ENCODE measurements at regions not wholly inside any gene's neighbourhood (a gene's known extent, or its start where the extent isn't known, plus 50 kb on each side); places are given as distances from the start of the nearest gene placed in this dataset.

GRCh38 chr3:181912384-181912783, 200.7 kb downstream of the SOX2 start:
- ATAC-seq (ENCODE audit: insufficient number of reproducible peaks, low FRiP score, low read depth) = no peak
- no peak overlapping the region for H3K27ac ChIP-seq

GRCh38 chr3:181913254-181913653, 201.5 kb downstream of the SOX2 start:
- no peak overlapping the region for H3K27ac ChIP-seq
- DNase-seq (ENCODE audit: low spot score) (no peak), ATAC-seq (ENCODE audit: insufficient number of reproducible peaks, low FRiP score, low read depth) (no peak)
- H3K9me3 ChIP-seq = no peaks in the 10 kb centered on the region
- no peak overlapping the region for H3K4me3 ChIP-seq
- no peaks in the 10 kb centered on the region for H3K36me3 ChIP-seq
- TF ChIP-seq CTCF (IDR thresholded peaks at IDR 0.05) = no peak
- no peaks in the 10 kb centered on the region for H3K27me3 ChIP-seq (replicated peaks; ENCODE audit: insufficient read depth)
- H3K4me1 ChIP-seq (ENCODE audit: control insufficient read depth in 1 of 2, low read depth in 2 of 2) = no peaks in the 10 kb centered on the region

More at GRCh38 chr3:181912384-181912783, 200.7 kb downstream of the SOX2 start:
- Histone ChIP-seq H3K4me3 (no peak overlapping the region), H3K27me3 (replicated peaks; ENCODE audit: insufficient read depth) (no peaks in the 10 kb centered on the region), H3K9me3 (no peaks in the 10 kb centered on the region), H3K36me3 (no peaks in the 10 kb centered on the region), H3K4me1 (ENCODE audit: control insufficient read depth in 1 of 2, low read depth in 2 of 2) (no peaks in the 10 kb centered on the region)
- DNase-seq (ENCODE audit: low spot score) = no peak
- TF ChIP-seq CTCF (IDR thresholded peaks at IDR 0.05) = no peak

- Histone ChIP-seq H3K9me3 (no peaks in the 10 kb centered on the region), H3K27ac (no peak overlapping the region), H3K27me3 (replicated peaks; ENCODE audit: insufficient read depth) (no peaks in the 10 kb centered on the region), H3K4me3 (no peak overlapping the region), H3K4me1 (ENCODE audit: control insufficient read depth in 1 of 2, low read depth in 2 of 2) (no peaks in the 10 kb centered on the region), H3K36me3 (no peaks in the 10 kb centered on the region)
- TF ChIP-seq CTCF (IDR thresholded peaks at IDR 0.05) = no peak
- DNase-seq (ENCODE audit: low spot score) (no peak), ATAC-seq (ENCODE audit: insufficient number of reproducible peaks, low FRiP score, low read depth) (no peak)
Observed at GRCh38 chr3:181915551-181915950, 203.8 kb downstream of the SOX2 start.

GRCh38 chr3:181916013-181916412, 204.3 kb downstream of the SOX2 start:
- H3K4me1 ChIP-seq (ENCODE audit: control insufficient read depth in 1 of 2, low read depth in 2 of 2) = no peaks in the 10 kb centered on the region

GRCh38 chr3:181917027-181917426, 205.3 kb downstream of the SOX2 start:
- H3K36me3 ChIP-seq = no peaks in the 10 kb centered on the region
- TF ChIP-seq CTCF (IDR thresholded peaks at IDR 0.05) = no peak
- no peaks in the 10 kb centered on the region for H3K4me1 ChIP-seq (ENCODE audit: control insufficient read depth in 1 of 2, low read depth in 2 of 2)
- H3K9me3 ChIP-seq = no peaks in the 10 kb centered on the region
- DNase-seq (ENCODE audit: low spot score) = no peak
- no peak for ATAC-seq (ENCODE audit: insufficient number of reproducible peaks, low FRiP score, low read depth)
- no peaks in the 10 kb centered on the region for H3K27me3 ChIP-seq (replicated peaks; ENCODE audit: insufficient read depth)
- no peak overlapping the region for H3K4me3 ChIP-seq
- H3K27ac ChIP-seq = no peak overlapping the region

More at GRCh38 chr3:181916013-181916412, 204.3 kb downstream of the SOX2 start:
- no peak for DNase-seq (ENCODE audit: low spot score)
- Histone ChIP-seq H3K36me3 (no peaks in the 10 kb centered on the region), H3K9me3 (no peaks in the 10 kb centered on the region), H3K27ac (no peak overlapping the region), H3K27me3 (replicated peaks; ENCODE audit: insufficient read depth) (no peaks in the 10 kb centered on the region), H3K4me3 (no peak overlapping the region)
- no peak for ATAC-seq (ENCODE audit: insufficient number of reproducible peaks, low FRiP score, low read depth)
- no peak for TF ChIP-seq CTCF (IDR thresholded peaks at IDR 0.05)
